ENCODE measurements at regions not wholly inside any gene's neighbourhood (a gene's known extent, or its start where the extent isn't known, plus 50 kb on each side); places are given as distances from the start of the nearest gene placed in this dataset.

DNA sequence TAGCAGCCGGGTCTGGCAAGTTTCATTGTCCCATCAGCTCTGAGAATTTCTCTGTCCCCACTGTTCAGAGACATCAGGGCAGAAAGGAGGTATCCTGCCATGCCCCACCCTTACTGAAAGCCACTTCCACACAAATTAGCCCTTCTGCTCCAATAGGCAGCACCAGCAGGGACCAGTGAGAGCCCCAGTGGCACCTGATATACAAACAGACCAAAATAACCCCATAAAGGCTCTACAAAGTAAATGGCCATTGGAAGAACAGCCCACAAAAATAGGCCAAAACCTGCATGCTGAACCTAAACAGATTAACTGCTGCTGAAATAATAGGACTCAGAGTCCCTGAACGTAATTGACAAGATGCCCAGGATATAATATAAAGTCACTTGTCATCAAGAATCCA lies 199.9 kb downstream of the TMEM200A start:
- Histone ChIP-seq H3K4ac (ENCODE audit: low read length) (no peak overlapping the region), H3K23ac (ENCODE audit: low read depth, low read length, poor library complexity) (no peak overlapping the region), H3K4me1 (ENCODE audit: control insufficient read depth in 2 of 2, insufficient read depth in 1 of 2, low read depth in 1 of 2, low read length in 2 of 2) (peaks cover 0 to 1% of the 10 kb centered on the region in 2 donors), H2BK12ac (ENCODE audit: low read length) (no peak overlapping the region), H3K79me1 (ENCODE audit: low read depth, low read length) (no peaks in the 10 kb centered on the region), H3K14ac (ENCODE audit: low read length) (no peak overlapping the region), H2BK5ac (ENCODE audit: low read length) (no peak overlapping the region), H3K4me3 (ENCODE audit: low read length in 2 of 2) (no peak overlapping the region), H3K9me3 (replicated peaks in 1 of 2; ENCODE audit: control insufficient read depth in 2 of 2, insufficient read depth in 1 of 2, low read depth in 1 of 2, low read length in 2 of 2) (no peaks in the 10 kb centered on the region), H2BK15ac (ENCODE audit: low read length) (no peak overlapping the region), H3K18ac (ENCODE audit: low read length) (no peak overlapping the region), H3K27me3 (ENCODE audit: control insufficient read depth in 3 of 3, insufficient read depth in 3 of 3, low read depth in 1 of 3, low read length in 3 of 3) (no peaks in the 10 kb centered on the region), H2AFZ (ENCODE audit: low read length) (no peak overlapping the region), H3K9ac (ENCODE audit: low read depth, low read length, poor library complexity) (no peak overlapping the region), H3K27ac (replicated peaks; ENCODE audit: low read length) (no peak overlapping the region), H2AK5ac (ENCODE audit: low read depth, low read length) (no peak overlapping the region), H3K36me3 (replicated peaks in 1 of 2; ENCODE audit: control insufficient read depth in 2 of 2, insufficient read depth in 2 of 2, low read length in 2 of 2) (no peaks in the 10 kb centered on the region), H4K8ac (ENCODE audit: low read depth, low read length) (no peak overlapping the region), H3K4me2 (ENCODE audit: insufficient read depth, low read length, poor library complexity, severe bottlenecking) (no peak overlapping the region), H4K91ac (ENCODE audit: low read depth, low read length, poor library complexity) (no peak overlapping the region), H2BK120ac (ENCODE audit: low read depth, low read length) (no peak overlapping the region)
- no CpG with 5 or more reads among the region's 2 CpGs for WGBS, 2 donors (ENCODE audit: extremely low coverage in 2 of 2, insufficient read length in 2 of 2, insufficient replicate concordance in 1 of 2)
- DNase-seq (ENCODE audit: low spot score), result no peak

DNA sequence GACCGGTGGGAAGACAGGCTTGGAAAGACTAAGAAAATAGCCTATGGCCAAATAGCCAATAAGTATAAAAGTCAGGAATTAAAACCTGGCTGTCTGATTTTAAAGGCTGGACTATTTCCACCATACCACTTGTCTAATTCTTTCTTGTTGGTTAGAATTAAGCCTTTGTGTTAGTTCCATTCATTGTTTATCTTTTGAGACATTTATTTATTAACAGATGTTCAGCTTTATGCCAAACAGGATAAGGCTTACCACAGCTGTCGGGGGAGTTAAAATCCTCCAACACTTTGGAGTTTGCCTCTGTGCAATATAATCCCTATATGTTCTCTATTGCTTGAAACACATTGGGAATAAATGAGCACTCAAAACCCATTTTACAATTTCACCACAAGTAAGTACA lies 208.3 kb downstream of the TMEM200A start:
- H3K4me1 ChIP-seq (ENCODE audit: control insufficient read depth in 2 of 2, insufficient read depth in 1 of 2, low read depth in 1 of 2, low read length in 2 of 2), result no peaks in the 10 kb centered on the region
- no peak overlapping the region for H4K91ac ChIP-seq (ENCODE audit: low read depth, low read length, poor library complexity)
- WGBS, 2 donors (ENCODE audit: extremely low coverage in 2 of 2, insufficient read length in 2 of 2, insufficient replicate concordance in 1 of 2), result no CpG with 5 or more reads among the region's 2 CpGs
- no peak overlapping the region for H4K8ac ChIP-seq (ENCODE audit: low read depth, low read length)
- H2BK5ac ChIP-seq (ENCODE audit: low read length), result no peak overlapping the region
- no peaks in the 10 kb centered on the region for H3K36me3 ChIP-seq (replicated peaks in 1 of 2; ENCODE audit: control insufficient read depth in 2 of 2, insufficient read depth in 2 of 2, low read length in 2 of 2)
- no peaks in the 10 kb centered on the region for H3K79me1 ChIP-seq (ENCODE audit: low read depth, low read length)
- H3K27me3 ChIP-seq (ENCODE audit: control insufficient read depth in 3 of 3, insufficient read depth in 3 of 3, low read depth in 1 of 3, low read length in 3 of 3), result no peaks in the 10 kb centered on the region
- no peak overlapping the region for H3K4ac ChIP-seq (ENCODE audit: low read length)
- no peak overlapping the region for H3K4me3 ChIP-seq (ENCODE audit: low read length in 2 of 2)
- H2BK120ac ChIP-seq (ENCODE audit: low read depth, low read length), result no peak overlapping the region
- H3K4me2 ChIP-seq (ENCODE audit: insufficient read depth, low read length, poor library complexity, severe bottlenecking), result no peak overlapping the region
- H2BK15ac ChIP-seq (ENCODE audit: low read length), result no peak overlapping the region
- no peak overlapping the region for H2AK5ac ChIP-seq (ENCODE audit: low read depth, low read length)
- H2AFZ ChIP-seq (ENCODE audit: low read length), result no peak overlapping the region
- H3K23ac ChIP-seq (ENCODE audit: low read depth, low read length, poor library complexity), result no peak overlapping the region
- no peak overlapping the region for H3K18ac ChIP-seq (ENCODE audit: low read length)
- DNase-seq (ENCODE audit: low spot score), result no peak
- H3K9ac ChIP-seq (ENCODE audit: low read depth, low read length, poor library complexity), result no peak overlapping the region
- H3K9me3 ChIP-seq (replicated peaks in 1 of 2; ENCODE audit: control insufficient read depth in 2 of 2, insufficient read depth in 1 of 2, low read depth in 1 of 2, low read length in 2 of 2), result no peaks in the 10 kb centered on the region
- no peak overlapping the region for H2BK12ac ChIP-seq (ENCODE audit: low read length)
- no peak overlapping the region for H3K14ac ChIP-seq (ENCODE audit: low read length)
- no peak overlapping the region for H3K27ac ChIP-seq (replicated peaks; ENCODE audit: low read length)

GRCh38 chr6:130575557-130575956 lies 209.7 kb downstream of the TMEM200A start:
- Histone ChIP-seq H4K8ac (ENCODE audit: low read depth, low read length) (no peak overlapping the region), H2AK5ac (ENCODE audit: low read depth, low read length) (no peak overlapping the region), H3K79me1 (ENCODE audit: low read depth, low read length) (no peaks in the 10 kb centered on the region), H3K27ac (replicated peaks; ENCODE audit: low read length) (no peak overlapping the region), H3K18ac (ENCODE audit: low read length) (no peak overlapping the region), H2BK12ac (ENCODE audit: low read length) (no peak overlapping the region), H2BK120ac (ENCODE audit: low read depth, low read length) (no peak overlapping the region), H2BK5ac (ENCODE audit: low read length) (no peak overlapping the region), H3K4me1 (ENCODE audit: control insufficient read depth in 2 of 2, insufficient read depth in 1 of 2, low read depth in 1 of 2, low read length in 2 of 2) (no peaks in the 10 kb centered on the region), H3K9me3 (replicated peaks in 1 of 2; ENCODE audit: control insufficient read depth in 2 of 2, insufficient read depth in 1 of 2, low read depth in 1 of 2, low read length in 2 of 2) (no peaks in the 10 kb centered on the region), H3K23ac (ENCODE audit: low read depth, low read length, poor library complexity) (no peak overlapping the region), H3K4me3 (ENCODE audit: low read length in 2 of 2) (no peak overlapping the region), H3K36me3 (replicated peaks in 1 of 2; ENCODE audit: control insufficient read depth in 2 of 2, insufficient read depth in 2 of 2, low read length in 2 of 2) (no peaks in the 10 kb centered on the region), H2BK15ac (ENCODE audit: low read length) (no peak overlapping the region), H4K91ac (ENCODE audit: low read depth, low read length, poor library complexity) (no peak overlapping the region), H3K4me2 (ENCODE audit: insufficient read depth, low read length, poor library complexity, severe bottlenecking) (no peak overlapping the region), H3K9ac (ENCODE audit: low read depth, low read length, poor library complexity) (no peak overlapping the region), H3K4ac (ENCODE audit: low read length) (no peak overlapping the region), H2AFZ (ENCODE audit: low read length) (no peak overlapping the region), H3K14ac (ENCODE audit: low read length) (no peak overlapping the region), H3K27me3 (ENCODE audit: control insufficient read depth in 3 of 3, insufficient read depth in 3 of 3, low read depth in 1 of 3, low read length in 3 of 3) (no peaks in the 10 kb centered on the region)
- WGBS, 2 donors (ENCODE audit: extremely low coverage in 2 of 2, insufficient read length in 2 of 2, insufficient replicate concordance in 1 of 2), result no CpG with 5 or more reads among the region's 3 CpGs
- no peak for DNase-seq (ENCODE audit: low spot score)

GRCh38 chr6:130575971-130576370 lies 210.2 kb downstream of the TMEM200A start:
- Histone ChIP-seq H2BK5ac (ENCODE audit: low read length) (no peak overlapping the region), H3K79me1 (ENCODE audit: low read depth, low read length) (no peaks in the 10 kb centered on the region), H3K23ac (ENCODE audit: low read depth, low read length, poor library complexity) (no peak overlapping the region), H3K18ac (ENCODE audit: low read length) (no peak overlapping the region), H2AFZ (ENCODE audit: low read length) (no peak overlapping the region), H2BK15ac (ENCODE audit: low read length) (no peak overlapping the region), H3K27ac (replicated peaks; ENCODE audit: low read length) (no peak overlapping the region), H2BK120ac (ENCODE audit: low read depth, low read length) (no peak overlapping the region), H3K4ac (ENCODE audit: low read length) (no peak overlapping the region), H3K36me3 (replicated peaks in 1 of 2; ENCODE audit: control insufficient read depth in 2 of 2, insufficient read depth in 2 of 2, low read length in 2 of 2) (no peaks in the 10 kb centered on the region), H2BK12ac (ENCODE audit: low read length) (no peak overlapping the region), H3K4me3 (ENCODE audit: low read length in 2 of 2) (no peak overlapping the region), H3K9me3 (replicated peaks in 1 of 2; ENCODE audit: control insufficient read depth in 2 of 2, insufficient read depth in 1 of 2, low read depth in 1 of 2, low read length in 2 of 2) (no peaks in the 10 kb centered on the region), H4K8ac (ENCODE audit: low read depth, low read length) (no peak overlapping the region), H4K91ac (ENCODE audit: low read depth, low read length, poor library complexity) (no peak overlapping the region), H3K4me2 (ENCODE audit: insufficient read depth, low read length, poor library complexity, severe bottlenecking) (no peak overlapping the region), H3K14ac (ENCODE audit: low read length) (no peak overlapping the region), H2AK5ac (ENCODE audit: low read depth, low read length) (no peak overlapping the region), H3K27me3 (ENCODE audit: control insufficient read depth in 3 of 3, insufficient read depth in 3 of 3, low read depth in 1 of 3, low read length in 3 of 3) (no peaks in the 10 kb centered on the region), H3K9ac (ENCODE audit: low read depth, low read length, poor library complexity) (no peak overlapping the region), H3K4me1 (ENCODE audit: control insufficient read depth in 2 of 2, insufficient read depth in 1 of 2, low read depth in 1 of 2, low read length in 2 of 2) (no peaks in the 10 kb centered on the region)
- WGBS, 2 donors (ENCODE audit: extremely low coverage in 2 of 2, insufficient read length in 2 of 2, insufficient replicate concordance in 1 of 2), result no CpG with 5 or more reads among the region's 2 CpGs
- DNase-seq (ENCODE audit: low spot score), result no peak
